Lower lobe of right lung (tissue), 2 donors: ENCODE measurements at regions not wholly inside any gene's neighbourhood (a gene's known extent, or its start where the extent isn't known, plus 50 kb on each side); places are given as distances from the start of the nearest gene placed in this dataset.

ENCODE experiments used
- ATAC-seq, 2 donors: fragments of 200-7000 bp; cut with Tn5 transposase; one replicate each; pipeline ENCODE4 v1.9.1; 2020 to 2022; ENCODE audit warnings: mild to moderate bottlenecking in 2 of 2, moderate library complexity in 2 of 2
- DNase-seq: peaks from one replicate; pipeline ENCODE4 v3.0.0-alpha.2; 2020
- H3K27ac ChIP-seq: fragments of 200-600 bp; one replicate; pipeline ENCODE4 v1.8.0; 2022
- H3K27me3 ChIP-seq: fragments of 200-600 bp; one replicate; pipeline ENCODE4 v1.8.0; 2022; ENCODE audit warnings: low read depth
- H3K36me3 ChIP-seq: fragments of 200-600 bp; one replicate; pipeline ENCODE4 v1.8.0; 2022; ENCODE audit warnings: mild to moderate bottlenecking
- H3K4me1 ChIP-seq: fragments of 200-600 bp; one replicate; pipeline ENCODE4 v1.8.0; 2022
- H3K4me3 ChIP-seq: fragments of 200-600 bp; one replicate; pipeline ENCODE4 v1.8.0; 2022; ENCODE audit warnings: mild to moderate bottlenecking
- H3K9me3 ChIP-seq: fragments of 200-600 bp; one replicate; pipeline ENCODE4 v1.8.0; 2022
- intact Hi-C: fragments of 100-400 bp; cut with DNase I; formaldehyde crosslinking; loops from one replicate; pipeline ENCODE4 v1.11.0; 2022
- TF ChIP-seq, protein P1 (sequence below): fragments of 200-600 bp; IDR thresholded peaks from one replicate; pipeline ENCODE4 v1.8.0; 2022; ENCODE audit warnings: antibody characterized with exemption, mild to moderate bottlenecking
- donor health status: DM: no; HTN: yes; CAD: no; lungs with severe emphysema.

DNA sequence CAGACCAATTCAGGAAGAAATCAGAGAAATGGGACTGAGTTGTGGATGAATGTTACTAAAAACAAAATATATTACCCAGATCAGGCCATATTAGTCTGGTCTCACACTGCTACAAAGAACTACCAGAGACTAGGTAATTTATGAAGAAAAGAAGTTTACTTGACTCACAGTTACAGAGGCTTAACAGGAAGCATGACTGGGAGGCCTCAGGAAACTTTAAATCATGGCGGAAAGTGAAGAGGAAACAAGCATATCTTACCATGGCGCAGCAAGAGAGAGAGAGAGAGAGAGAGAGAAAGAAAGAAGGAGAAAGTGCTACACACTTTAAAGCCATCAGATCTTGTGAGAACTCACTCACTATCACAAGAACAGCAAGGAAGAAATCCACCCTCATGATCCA lies 636.8 kb upstream of the GRM3 start:
- ATAC-seq = no peak

DNA sequence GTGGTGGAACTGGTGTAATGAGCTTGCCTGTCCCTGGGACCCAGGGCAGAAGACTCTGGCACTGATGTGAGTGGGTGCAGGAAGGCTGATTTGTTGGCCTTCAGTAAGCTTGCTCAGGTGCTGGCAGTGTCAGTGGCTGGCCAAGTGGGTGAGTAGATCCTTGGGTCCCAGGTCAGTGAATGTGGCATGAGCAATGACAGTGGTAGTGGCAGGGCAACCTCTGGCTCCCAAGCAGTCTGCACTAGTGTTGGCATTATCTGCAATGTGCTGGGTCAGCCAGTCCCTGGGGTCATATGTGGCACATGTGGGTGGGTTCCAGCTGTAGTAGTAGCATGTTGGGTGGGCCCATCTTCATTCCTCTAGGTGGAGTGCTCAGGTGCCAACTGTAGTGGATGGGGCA lies 640.9 kb upstream of the GRM3 start:
- TF ChIP-seq, protein P1, sequence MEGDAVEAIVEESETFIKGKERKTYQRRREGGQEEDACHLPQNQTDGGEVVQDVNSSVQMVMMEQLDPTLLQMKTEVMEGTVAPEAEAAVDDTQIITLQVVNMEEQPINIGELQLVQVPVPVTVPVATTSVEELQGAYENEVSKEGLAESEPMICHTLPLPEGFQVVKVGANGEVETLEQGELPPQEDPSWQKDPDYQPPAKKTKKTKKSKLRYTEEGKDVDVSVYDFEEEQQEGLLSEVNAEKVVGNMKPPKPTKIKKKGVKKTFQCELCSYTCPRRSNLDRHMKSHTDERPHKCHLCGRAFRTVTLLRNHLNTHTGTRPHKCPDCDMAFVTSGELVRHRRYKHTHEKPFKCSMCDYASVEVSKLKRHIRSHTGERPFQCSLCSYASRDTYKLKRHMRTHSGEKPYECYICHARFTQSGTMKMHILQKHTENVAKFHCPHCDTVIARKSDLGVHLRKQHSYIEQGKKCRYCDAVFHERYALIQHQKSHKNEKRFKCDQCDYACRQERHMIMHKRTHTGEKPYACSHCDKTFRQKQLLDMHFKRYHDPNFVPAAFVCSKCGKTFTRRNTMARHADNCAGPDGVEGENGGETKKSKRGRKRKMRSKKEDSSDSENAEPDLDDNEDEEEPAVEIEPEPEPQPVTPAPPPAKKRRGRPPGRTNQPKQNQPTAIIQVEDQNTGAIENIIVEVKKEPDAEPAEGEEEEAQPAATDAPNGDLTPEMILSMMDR = no peak
- DNase-seq = no peak
- no peaks in the 10 kb centered on the region for H3K27me3 ChIP-seq
- no peak overlapping the region for H3K4me3 ChIP-seq
- H3K27ac ChIP-seq = no peak overlapping the region
- intact Hi-C loops = no loop called here
- no peak for ATAC-seq
- H3K36me3 ChIP-seq = no peaks in the 10 kb centered on the region
- no peaks in the 10 kb centered on the region for H3K4me1 ChIP-seq
- peaks cover 14% of the 10 kb centered on the region for H3K9me3 ChIP-seq

More for the DNA sequence above, 636.8 kb upstream of the GRM3 start:
- no peak for DNase-seq
- Histone ChIP-seq H3K9me3 (peaks cover 6% of the 10 kb centered on the region), H3K27ac (no peak overlapping the region), H3K4me3 (no peak overlapping the region), H3K27me3 (no peaks in the 10 kb centered on the region), H3K4me1 (no peaks in the 10 kb centered on the region), H3K36me3 (no peaks in the 10 kb centered on the region)
- intact Hi-C loops = no loop called here
- TF ChIP-seq, protein P1 = no peak

DNA sequence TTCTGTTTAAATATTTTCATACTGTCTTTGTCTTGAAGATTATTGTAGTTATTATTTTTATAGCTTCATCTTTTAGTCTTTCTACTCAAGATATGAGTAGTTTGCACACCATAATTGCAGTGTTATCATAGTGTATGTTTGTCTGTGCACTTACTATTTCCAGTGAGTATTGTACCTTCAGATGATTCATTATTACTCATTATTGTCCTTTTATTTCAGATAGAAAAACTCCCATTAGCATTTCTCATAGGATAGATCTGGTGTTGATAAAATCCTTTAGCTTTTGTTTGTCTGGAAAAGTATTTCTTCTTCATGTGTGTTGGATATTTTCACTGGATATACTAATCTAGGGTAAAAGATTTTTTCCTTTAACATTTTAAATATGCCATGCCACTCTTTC lies 646.2 kb upstream of the GRM3 start:
- TF ChIP-seq, protein P1 = no peak
- intact Hi-C loops = no loop called here
- ATAC-seq (no peak), DNase-seq (no peak)
- Histone ChIP-seq H3K4me3 (no peak overlapping the region), H3K27me3 (no peaks in the 10 kb centered on the region), H3K36me3 (no peaks in the 10 kb centered on the region), H3K27ac (no peak overlapping the region), H3K4me1 (no peaks in the 10 kb centered on the region), H3K9me3 (peaks cover 13% of the 10 kb centered on the region)

DNA sequence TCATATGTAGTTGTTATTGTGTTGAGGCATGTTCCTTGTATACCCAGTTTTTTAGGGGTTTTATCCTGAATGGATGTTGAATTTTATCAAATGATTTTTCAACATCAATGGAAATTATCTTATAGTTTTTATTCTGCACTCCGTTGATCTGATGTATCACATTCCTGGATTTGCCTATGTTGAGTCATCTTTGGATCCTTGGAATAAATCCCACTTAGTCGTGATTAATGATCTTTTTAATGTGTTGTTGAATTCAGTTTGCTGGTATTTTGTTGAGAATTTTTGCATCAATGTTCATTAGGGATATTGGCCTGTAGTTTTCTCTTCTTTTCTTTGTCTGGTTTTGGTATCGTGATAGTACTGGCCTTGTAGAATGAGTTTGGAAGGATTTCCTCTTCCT lies 648.6 kb upstream of the GRM3 start:
- Histone ChIP-seq H3K9me3 (no peaks in the 10 kb centered on the region), H3K36me3 (no peaks in the 10 kb centered on the region), H3K27ac (no peak overlapping the region), H3K4me1 (no peaks in the 10 kb centered on the region), H3K27me3 (no peaks in the 10 kb centered on the region), H3K4me3 (no peak overlapping the region)
- intact Hi-C loops = no loop called here
- DNase-seq (no peak), ATAC-seq (no peak)
- TF ChIP-seq, protein P1 = no peak

DNA sequence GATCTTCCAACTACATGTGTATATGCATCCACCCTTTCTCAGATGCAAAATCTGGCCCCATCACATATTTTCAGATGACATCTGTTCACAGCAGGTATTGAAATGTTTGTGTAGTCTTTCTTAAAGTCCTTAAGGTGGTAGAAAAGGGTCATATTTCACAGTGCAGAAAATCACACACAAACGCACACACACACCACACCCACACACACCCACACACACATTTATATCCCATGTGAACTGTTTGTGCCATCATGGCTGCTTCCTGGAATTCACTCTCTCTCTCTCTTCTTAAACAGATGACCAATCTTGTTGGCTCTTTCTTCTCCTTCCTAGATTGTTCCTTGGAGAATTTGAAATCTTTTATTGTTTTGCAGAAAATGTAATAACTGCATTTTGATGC lies 663.0 kb upstream of the GRM3 start:
- no peaks in the 10 kb centered on the region for H3K36me3 ChIP-seq
- H3K4me1 ChIP-seq = no peaks in the 10 kb centered on the region
- H3K4me3 ChIP-seq = no peak overlapping the region
- no peak for DNase-seq
- intact Hi-C loops = no loop called here
- ATAC-seq = no peak
- H3K27ac ChIP-seq = no peak overlapping the region
- TF ChIP-seq, protein P1 = no peak
- no peaks in the 10 kb centered on the region for H3K27me3 ChIP-seq
- H3K9me3 ChIP-seq = no peaks in the 10 kb centered on the region

DNA sequence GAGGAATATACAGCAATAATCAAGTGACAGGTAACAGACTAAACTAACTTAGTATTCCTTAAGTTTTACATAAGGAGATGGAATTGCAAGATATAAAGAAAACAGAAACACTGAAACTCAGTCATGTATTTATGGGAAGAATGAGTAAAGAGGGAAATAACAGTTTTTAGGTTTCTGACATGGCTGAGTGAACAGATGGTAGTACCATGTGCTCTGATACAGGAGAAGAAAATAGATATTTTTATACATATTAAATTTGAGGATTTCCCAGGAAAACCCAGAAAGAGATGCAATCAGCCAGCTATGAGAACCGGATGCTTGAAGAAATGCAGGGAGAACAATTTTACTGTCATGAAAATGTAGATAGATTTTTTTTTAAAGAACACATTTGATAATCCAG lies 669.5 kb upstream of the GRM3 start:
- Histone ChIP-seq H3K27ac (no peak overlapping the region), H3K4me1 (no peaks in the 10 kb centered on the region), H3K4me3 (no peak overlapping the region), H3K27me3 (no peaks in the 10 kb centered on the region), H3K9me3 (no peaks in the 10 kb centered on the region), H3K36me3 (no peaks in the 10 kb centered on the region)
- ATAC-seq (no peak), DNase-seq (no peak)
- TF ChIP-seq, protein P1 = no peak
- intact Hi-C loops = no loop called here
